ENCODE measurements at regions not wholly inside any gene's neighbourhood (a gene's known extent, or its start where the extent isn't known, plus 50 kb on each side); places are given as distances from the start of the nearest gene placed in this dataset.

DNA sequence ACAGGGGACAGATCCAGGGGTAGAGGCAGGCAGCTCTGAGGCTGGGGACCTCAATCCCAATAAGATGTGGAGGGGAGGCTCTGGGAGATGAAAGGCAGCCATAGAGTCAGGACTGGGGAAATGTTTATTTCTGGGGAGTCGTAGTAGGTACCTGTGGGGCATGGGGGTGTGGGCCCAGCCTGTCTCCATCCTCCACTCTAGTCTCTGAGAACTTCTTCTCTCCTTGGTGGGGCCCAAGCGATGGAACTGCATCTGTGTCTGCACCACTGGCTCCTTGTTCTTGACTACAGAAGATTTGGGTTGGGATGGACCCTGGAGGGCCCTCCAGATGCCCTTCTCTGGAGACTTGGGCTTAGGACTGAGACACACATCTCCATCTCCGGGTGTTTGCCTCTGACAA, 953.9 kb upstream of the ZNF722 start:
- Mint-ChIP-seq H3K27me3 (ENCODE audit: insufficient read depth, low read depth, poor library complexity) (peaks cover 13% of the 10 kb centered on the region), H3K9me3 (peaks cover 42% of the 10 kb centered on the region; the same call in 2 of the 3 replicates), H3K27ac (no peak overlapping the region), H3K4me3 (no peak overlapping the region), H3K4me1 (no peaks in the 10 kb centered on the region), H3K36me3 (ENCODE audit: low read depth) (peaks cover 49% of the 10 kb centered on the region)
- DNase-seq (ENCODE audit: low spot score) (no peak), ATAC-seq (no peak)
- H3F3A ChIP-seq (replicated peaks; ENCODE audit: low read depth), result no peaks in the 10 kb centered on the region
- H3K27me3 ChIP-seq (ENCODE audit: insufficient read depth), result no peaks in the 10 kb centered on the region
- no peak overlapping the region for H3K27ac ChIP-seq (ENCODE audit: low read depth)
- H4K20me1 ChIP-seq (replicated peaks; ENCODE audit: insufficient read depth), result no peaks in the 10 kb centered on the region
- H3K4me2 ChIP-seq, result no peak overlapping the region
- no peaks in the 10 kb centered on the region for H3K4me1 ChIP-seq (ENCODE audit: insufficient read depth)
- no peak overlapping the region for H2AFZ ChIP-seq
- no peaks in the 10 kb centered on the region for H3K9me2 ChIP-seq (ENCODE audit: insufficient read depth)
- no peak overlapping the region for H3K4me3 ChIP-seq
- no peak for TF ChIP-seq ZNF114 (CRISPR knock-in tag; IDR thresholded peaks at IDR 0.05)
- TF ChIP-seq CREB1 (CRISPR knock-in tag; IDR thresholded peaks at IDR 0.05; ENCODE audit: low read depth), result no peak
- TF ChIP-seq, protein P1, sequence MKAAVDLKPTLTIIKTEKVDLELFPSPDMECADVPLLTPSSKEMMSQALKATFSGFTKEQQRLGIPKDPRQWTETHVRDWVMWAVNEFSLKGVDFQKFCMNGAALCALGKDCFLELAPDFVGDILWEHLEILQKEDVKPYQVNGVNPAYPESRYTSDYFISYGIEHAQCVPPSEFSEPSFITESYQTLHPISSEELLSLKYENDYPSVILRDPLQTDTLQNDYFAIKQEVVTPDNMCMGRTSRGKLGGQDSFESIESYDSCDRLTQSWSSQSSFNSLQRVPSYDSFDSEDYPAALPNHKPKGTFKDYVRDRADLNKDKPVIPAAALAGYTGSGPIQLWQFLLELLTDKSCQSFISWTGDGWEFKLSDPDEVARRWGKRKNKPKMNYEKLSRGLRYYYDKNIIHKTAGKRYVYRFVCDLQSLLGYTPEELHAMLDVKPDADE (IDR thresholded peaks at IDR 0.05), result no peak
- TF ChIP-seq EZH2phosphoT487 (IDR thresholded peaks at IDR 0.05; ENCODE audit: unreplicated experiment), result no peak
- TF ChIP-seq NANOG (IDR thresholded peaks at IDR 0.05; ENCODE audit: borderline replicate concordance), result no peak
- no peak for TF ChIP-seq ZNF331 (CRISPR knock-in tag; IDR thresholded peaks at IDR 0.05; ENCODE audit: low read depth)
- no peak for TF ChIP-seq EZH2 (IDR thresholded peaks at IDR 0.05; ENCODE audit: low read depth, unreplicated experiment)
- TF ChIP-seq, protein P2, sequence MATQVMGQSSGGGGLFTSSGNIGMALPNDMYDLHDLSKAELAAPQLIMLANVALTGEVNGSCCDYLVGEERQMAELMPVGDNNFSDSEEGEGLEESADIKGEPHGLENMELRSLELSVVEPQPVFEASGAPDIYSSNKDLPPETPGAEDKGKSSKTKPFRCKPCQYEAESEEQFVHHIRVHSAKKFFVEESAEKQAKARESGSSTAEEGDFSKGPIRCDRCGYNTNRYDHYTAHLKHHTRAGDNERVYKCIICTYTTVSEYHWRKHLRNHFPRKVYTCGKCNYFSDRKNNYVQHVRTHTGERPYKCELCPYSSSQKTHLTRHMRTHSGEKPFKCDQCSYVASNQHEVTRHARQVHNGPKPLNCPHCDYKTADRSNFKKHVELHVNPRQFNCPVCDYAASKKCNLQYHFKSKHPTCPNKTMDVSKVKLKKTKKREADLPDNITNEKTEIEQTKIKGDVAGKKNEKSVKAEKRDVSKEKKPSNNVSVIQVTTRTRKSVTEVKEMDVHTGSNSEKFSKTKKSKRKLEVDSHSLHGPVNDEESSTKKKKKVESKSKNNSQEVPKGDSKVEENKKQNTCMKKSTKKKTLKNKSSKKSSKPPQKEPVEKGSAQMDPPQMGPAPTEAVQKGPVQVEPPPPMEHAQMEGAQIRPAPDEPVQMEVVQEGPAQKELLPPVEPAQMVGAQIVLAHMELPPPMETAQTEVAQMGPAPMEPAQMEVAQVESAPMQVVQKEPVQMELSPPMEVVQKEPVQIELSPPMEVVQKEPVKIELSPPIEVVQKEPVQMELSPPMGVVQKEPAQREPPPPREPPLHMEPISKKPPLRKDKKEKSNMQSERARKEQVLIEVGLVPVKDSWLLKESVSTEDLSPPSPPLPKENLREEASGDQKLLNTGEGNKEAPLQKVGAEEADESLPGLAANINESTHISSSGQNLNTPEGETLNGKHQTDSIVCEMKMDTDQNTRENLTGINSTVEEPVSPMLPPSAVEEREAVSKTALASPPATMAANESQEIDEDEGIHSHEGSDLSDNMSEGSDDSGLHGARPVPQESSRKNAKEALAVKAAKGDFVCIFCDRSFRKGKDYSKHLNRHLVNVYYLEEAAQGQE (IDR thresholded peaks at IDR 0.05; ENCODE audit: unreplicated experiment), result no peak
- TF ChIP-seq JUNB (IDR thresholded peaks at IDR 0.05; ENCODE audit: unreplicated experiment), result no peak
- H3K79me2 ChIP-seq (replicated peaks; ENCODE audit: insufficient read depth), result no peaks in the 10 kb centered on the region
- H3K36me3 ChIP-seq (ENCODE audit: insufficient read depth), result peaks cover 8% of the 10 kb centered on the region; the same call in 1 of the 2 replicates

DNA sequence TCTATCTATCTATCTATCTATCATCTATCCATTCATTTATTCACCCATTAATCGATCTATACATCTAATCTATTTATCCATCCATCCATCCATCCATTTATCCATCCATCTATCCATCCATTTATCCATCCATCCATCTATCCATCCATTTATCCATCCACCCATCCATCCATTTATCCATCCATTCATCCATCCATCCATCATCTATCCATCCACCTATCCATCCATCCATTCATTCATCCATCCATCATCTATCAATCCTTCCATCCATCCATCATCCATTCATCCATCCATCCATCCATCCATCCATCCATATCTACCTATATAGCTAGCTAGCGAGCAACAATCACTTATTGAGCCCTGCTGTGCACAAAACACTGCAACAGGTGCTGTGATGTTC, 953.1 kb upstream of the ZNF722 start:
- ATAC-seq (no peak), DNase-seq (ENCODE audit: low spot score) (no peak)
- Histone ChIP-seq H3K36me3 (ENCODE audit: insufficient read depth) (peaks cover 8% of the 10 kb centered on the region; the same call in 1 of the 2 replicates), H3K4me2 (no peak overlapping the region), H3K79me2 (replicated peaks; ENCODE audit: insufficient read depth) (no peaks in the 10 kb centered on the region), H3K27ac (ENCODE audit: low read depth) (no peak overlapping the region), H3K4me3 (no peak overlapping the region), H3F3A (replicated peaks; ENCODE audit: low read depth) (no peaks in the 10 kb centered on the region), H3K4me1 (ENCODE audit: insufficient read depth) (no peaks in the 10 kb centered on the region), H2AFZ (no peak overlapping the region), H3K27me3 (ENCODE audit: insufficient read depth) (no peaks in the 10 kb centered on the region), H3K9me2 (ENCODE audit: insufficient read depth) (no peaks in the 10 kb centered on the region), H4K20me1 (replicated peaks; ENCODE audit: insufficient read depth) (no peaks in the 10 kb centered on the region)
- no peaks in the 10 kb centered on the region for H3K4me1 Mint-ChIP-seq
- peaks cover 49% of the 10 kb centered on the region for H3K36me3 Mint-ChIP-seq (ENCODE audit: low read depth)
- peaks cover 34% of the 10 kb centered on the region; the same call in 2 of the 3 replicates for H3K9me3 Mint-ChIP-seq
- H3K27ac Mint-ChIP-seq, result no peak overlapping the region
- H3K4me3 Mint-ChIP-seq, result no peak overlapping the region
- TF ChIP-seq CREB1 (CRISPR knock-in tag; IDR thresholded peaks at IDR 0.05; ENCODE audit: low read depth), result no peak
- peaks cover 15% of the 10 kb centered on the region for H3K27me3 Mint-ChIP-seq (ENCODE audit: insufficient read depth, low read depth, poor library complexity)
